Adrenal gland (tissue), 5 donors: ENCODE measurements at regions not wholly inside any gene's neighbourhood (a gene's known extent, or its start where the extent isn't known, plus 50 kb on each side); places are given as distances from the start of the nearest gene placed in this dataset.

Experiments
- POLR2A ChIP-seq, 2 donors: fragments of 450-650 bp; IDR thresholded peaks; one replicate each; pipeline ENCODE4 v1.6.1; 2017; ENCODE audit warnings: antibody characterized with exemption in 2 of 2, mild to moderate bottlenecking in 2 of 2, moderate library complexity in 1 of 2
- TF ChIP-seq, protein P1 (sequence below), 6 experiments: fragments of 450-650 bp in 4 of 6; fragments of 200-600 bp in 2 of 6; sonication (generic) in 1 of 6; IDR thresholded peaks; 1 replicate in 5 of 6; 2 replicates in 1 of 6; pipeline versions ENCODE4 v1.5.1 to v1.8.0; 2016 to 2021; ENCODE audit warnings: antibody characterized with exemption in 6 of 6, mild to moderate bottlenecking in 2 of 6, moderate library complexity in 1 of 6
- donor health status: DM: no; HTN: no; CAD: no.

DNA sequence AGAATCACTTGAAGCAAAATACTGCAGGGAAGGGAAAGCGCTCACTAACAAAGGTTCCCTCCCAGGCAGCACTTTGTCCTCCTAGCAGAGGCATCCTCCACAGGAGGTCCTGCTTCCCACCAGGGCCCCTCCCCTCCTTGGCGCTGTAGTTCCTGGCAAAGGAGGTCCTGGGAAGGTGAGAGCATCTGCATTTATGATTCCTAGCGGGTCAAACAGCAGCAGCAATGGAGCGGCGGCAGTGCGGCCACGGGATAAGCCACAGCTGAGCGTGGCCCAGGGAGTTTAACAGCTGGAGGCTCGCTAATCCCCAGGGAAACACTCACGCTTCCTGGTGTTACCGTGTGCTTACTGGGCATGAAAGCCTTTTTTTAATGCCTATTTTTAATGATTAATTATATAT, 185.8 kb downstream of the TTLL2 start:
- TF ChIP-seq, protein P1, sequence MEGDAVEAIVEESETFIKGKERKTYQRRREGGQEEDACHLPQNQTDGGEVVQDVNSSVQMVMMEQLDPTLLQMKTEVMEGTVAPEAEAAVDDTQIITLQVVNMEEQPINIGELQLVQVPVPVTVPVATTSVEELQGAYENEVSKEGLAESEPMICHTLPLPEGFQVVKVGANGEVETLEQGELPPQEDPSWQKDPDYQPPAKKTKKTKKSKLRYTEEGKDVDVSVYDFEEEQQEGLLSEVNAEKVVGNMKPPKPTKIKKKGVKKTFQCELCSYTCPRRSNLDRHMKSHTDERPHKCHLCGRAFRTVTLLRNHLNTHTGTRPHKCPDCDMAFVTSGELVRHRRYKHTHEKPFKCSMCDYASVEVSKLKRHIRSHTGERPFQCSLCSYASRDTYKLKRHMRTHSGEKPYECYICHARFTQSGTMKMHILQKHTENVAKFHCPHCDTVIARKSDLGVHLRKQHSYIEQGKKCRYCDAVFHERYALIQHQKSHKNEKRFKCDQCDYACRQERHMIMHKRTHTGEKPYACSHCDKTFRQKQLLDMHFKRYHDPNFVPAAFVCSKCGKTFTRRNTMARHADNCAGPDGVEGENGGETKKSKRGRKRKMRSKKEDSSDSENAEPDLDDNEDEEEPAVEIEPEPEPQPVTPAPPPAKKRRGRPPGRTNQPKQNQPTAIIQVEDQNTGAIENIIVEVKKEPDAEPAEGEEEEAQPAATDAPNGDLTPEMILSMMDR (IDR thresholded peaks at IDR 0.05) = no peak
- TF ChIP-seq POLR2A (IDR thresholded peaks at IDR 0.05) = no peak
